ENCODE measurements at regions not wholly inside any gene's neighbourhood (a gene's known extent, or its start where the extent isn't known, plus 50 kb on each side); places are given as distances from the start of the nearest gene placed in this dataset.

- no peak for DNase-seq (ENCODE audit: low spot score)
- intact Hi-C loops (cut with DNase I) = loop anchor here in 1 of 2 donors (5.0 kb wide), 1 partner anchor 553 kb away; no protein-coding TSS in a partner anchor
Measured at GRCh38 chr19:30629086-30629485, 256.9 kb downstream of the ZNF536 start.

DNA sequence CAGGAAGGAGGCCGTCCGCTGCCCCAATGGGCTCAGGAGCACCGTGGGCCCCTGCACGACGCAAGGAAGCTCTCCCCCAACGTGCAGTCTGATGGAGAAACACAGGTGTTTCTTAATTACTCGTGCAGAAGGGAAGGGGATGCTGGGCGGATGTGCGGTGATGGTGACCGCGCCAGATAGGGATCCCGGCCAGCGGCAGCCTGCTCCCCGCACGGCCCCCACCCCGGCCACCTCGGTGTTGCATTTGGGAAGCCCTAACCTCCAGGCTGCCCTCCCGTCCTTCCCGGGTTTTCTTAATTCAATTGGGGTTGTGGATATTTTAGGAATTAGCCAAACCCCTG is 254.4 kb downstream of the ZNF536 start:
- intact Hi-C loops (cut with DNase I) = loop anchor here in 1 of 2 donors (5.0 kb wide), 1 partner anchor 556 kb away; no protein-coding TSS in a partner anchor
- DNase-seq (ENCODE audit: low spot score) = no peak

GRCh38 chr19:30625947-30626625 is 253.9 kb downstream of the ZNF536 start:
- no peak for DNase-seq (ENCODE audit: low spot score)
- intact Hi-C loops (cut with DNase I) = loop anchor here in 1 of 2 donors (5.0 kb wide), 1 partner anchor 556 kb away; no protein-coding TSS in a partner anchor

- no peak for DNase-seq (ENCODE audit: low spot score)
- intact Hi-C loops (cut with DNase I) = no loop called here
Measured at GRCh38 chr19:30622276-30622675, 250.1 kb downstream of the ZNF536 start.

DNA sequence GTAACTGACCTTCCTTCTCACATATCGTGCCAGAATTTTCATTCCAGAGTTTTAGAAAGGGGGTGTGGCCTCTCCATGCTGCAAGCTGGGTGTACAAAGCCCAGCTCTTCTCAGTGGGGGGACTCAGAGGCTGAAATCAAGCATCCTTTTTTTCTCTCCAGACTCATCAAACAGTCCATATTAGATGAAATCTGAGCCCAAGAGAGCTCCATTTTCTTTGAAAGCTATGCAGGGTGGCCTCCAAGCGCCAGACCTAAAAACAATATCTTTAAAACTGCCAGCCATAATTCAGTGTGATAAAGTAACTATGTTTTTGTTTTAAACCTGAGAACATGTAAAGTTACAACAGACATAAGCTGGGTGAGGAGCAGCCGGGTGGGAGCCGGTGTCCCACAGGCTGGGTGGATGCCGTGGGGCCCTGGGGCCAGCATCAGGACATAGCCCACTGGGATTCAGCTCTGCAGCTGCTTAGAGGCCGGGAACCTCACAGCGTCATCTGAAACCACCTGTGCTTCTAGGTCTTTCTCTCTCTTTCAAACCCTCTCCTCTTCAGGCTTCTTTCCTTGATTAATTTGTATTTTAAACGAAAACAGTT is 249.2 kb downstream of the ZNF536 start:
- intact Hi-C loops (cut with DNase I) = no loop called here

DNA sequence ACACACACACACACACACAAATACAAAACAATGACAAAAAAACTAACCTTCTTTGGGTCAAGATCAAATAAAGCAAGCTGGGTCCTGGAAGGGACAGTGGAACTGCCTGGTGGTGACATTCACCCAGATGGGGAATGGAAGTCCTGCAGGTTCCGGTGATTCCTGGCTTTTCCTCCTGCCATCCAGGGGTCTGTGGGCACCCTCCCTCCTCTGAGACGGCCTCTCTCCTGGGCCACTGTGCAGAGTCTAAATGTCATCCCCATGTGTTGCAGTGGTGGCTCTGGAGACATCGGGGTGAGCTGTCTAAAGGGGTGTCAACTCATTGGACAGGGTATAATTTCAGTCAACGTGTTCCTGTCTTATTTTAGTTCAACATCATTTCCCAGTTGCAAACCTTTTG is 248.2 kb downstream of the ZNF536 start:
- intact Hi-C loops (cut with DNase I) = no loop called here
- no peak for DNase-seq (ENCODE audit: low spot score)

More for the DNA sequence above, 249.2 kb downstream of the ZNF536 start:
- DNase-seq (ENCODE audit: low spot score) = no peak

DNA sequence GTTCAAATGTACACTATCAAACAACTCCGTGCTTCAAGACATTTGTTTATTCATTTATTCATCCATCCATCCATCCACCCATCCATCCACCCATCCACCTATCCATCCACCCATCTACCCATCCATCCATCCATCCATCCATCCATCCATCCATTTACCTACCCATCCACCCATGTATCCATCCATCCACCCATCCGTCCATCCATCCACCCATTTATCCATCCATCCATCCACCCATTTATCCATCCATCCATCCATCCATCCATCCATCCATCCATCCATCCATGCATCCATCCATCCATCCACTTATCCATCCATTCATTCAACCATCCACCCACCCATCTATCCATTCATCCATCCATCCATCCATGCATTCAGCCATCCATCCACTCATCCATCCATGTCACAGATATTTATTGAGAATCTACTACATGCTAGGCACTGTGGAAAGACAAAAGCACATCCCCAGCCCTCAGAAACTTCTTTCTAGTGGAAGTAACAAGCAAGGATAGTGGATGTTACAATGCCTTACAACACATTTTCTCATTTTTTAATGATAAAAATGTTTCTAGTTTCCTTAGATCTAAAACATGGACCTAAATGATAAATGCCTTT is 237.6 kb downstream of the ZNF536 start:
- DNase-seq (ENCODE audit: low spot score) = no peak
- intact Hi-C loops (cut with DNase I) = no loop called here

GRCh38 chr19:30608471-30608870 is 236.3 kb downstream of the ZNF536 start:
- no peak for DNase-seq (ENCODE audit: low spot score)
- intact Hi-C loops (cut with DNase I) = no loop called here
